Neutrophil (primary cell): ENCODE measurements at regions not wholly inside any gene's neighbourhood (a gene's known extent, or its start where the extent isn't known, plus 50 kb on each side); places are given as distances from the start of the nearest gene placed in this dataset.

Experiments
- H3K27ac ChIP-seq: fragments of 200-600 bp; sonication (generic); 2 replicates; pipeline ENCODE4 v1.5.1; 2016; ENCODE audit warnings: mild to moderate bottlenecking, moderate library complexity
- H3K27me3 ChIP-seq: fragments of 200-600 bp; sonication (generic); 2 replicates; pipeline ENCODE4 v1.6.0; 2016; ENCODE audit warnings: mild to moderate bottlenecking
- H3K36me3 ChIP-seq: fragments of 200-600 bp; sonication (generic); 2 replicates; pipeline ENCODE4 v1.5.1; 2017
- H3K4me1 ChIP-seq, 2 experiments: fragments of 200-600 bp in 1 of 2; sonication (generic) in 1 of 2; 1 replicate in 1 of 2; 2 replicates in 1 of 2; pipeline versions ENCODE4 v1.5.1 to v1.6.1; 2013 to 2016; ENCODE audit warnings: low read depth in 1 of 2, low read length in 1 of 2, mild to moderate bottlenecking in 1 of 2, moderate library complexity in 1 of 2; ENCODE audit not compliant: control insufficient read depth in 1 of 2, insufficient read depth in 1 of 2
- H3K4me3 ChIP-seq, 2 experiments: fragments of 200-600 bp in 1 of 2; sonication (generic) in 1 of 2; 1 replicate in 1 of 2; 2 replicates in 1 of 2; pipeline ENCODE4 v1.5.1; 2013 to 2016; ENCODE audit warnings: low read depth in 1 of 2, low read length in 1 of 2, mild to moderate bottlenecking in 1 of 2, moderate library complexity in 1 of 2
- H3K9me3 ChIP-seq: fragments of 200-600 bp; sonication (generic); 2 replicates; pipeline ENCODE4 v1.5.1; 2016
- TF ChIP-seq, protein P1 (sequence below): fragments of 200-600 bp; sonication (generic); IDR thresholded peaks from 2 replicates; pipeline ENCODE4 v1.5.1; 2016; ENCODE audit warnings: antibody characterized with exemption

DNA sequence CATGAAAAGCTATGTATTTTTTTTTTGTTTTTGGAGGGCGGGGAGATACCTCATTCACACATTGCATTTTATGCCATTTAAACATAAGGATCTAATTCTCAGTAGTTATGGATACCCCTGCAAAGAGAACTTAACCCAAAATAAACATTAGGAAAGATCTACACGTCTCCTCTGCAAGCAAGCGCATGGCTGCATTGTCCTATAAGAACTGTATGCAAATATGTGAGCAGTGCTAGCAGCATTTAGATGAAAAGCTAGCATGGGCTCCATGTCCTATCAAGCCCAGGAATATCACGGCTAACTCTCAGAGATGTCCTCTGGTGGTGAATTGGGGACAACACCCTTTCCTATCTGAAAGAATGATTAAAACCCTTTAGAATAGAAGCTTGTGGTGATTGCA is 292.8 kb downstream of the MEX3B start:
- Histone ChIP-seq H3K4me3 (no peak overlapping the region), H3K36me3 (no peaks in the 10 kb centered on the region), H3K9me3 (no peaks in the 10 kb centered on the region), H3K4me1 (no peaks in the 10 kb centered on the region), H3K27me3 (no peaks in the 10 kb centered on the region), H3K27ac (no peak overlapping the region)
- TF ChIP-seq, protein P1, sequence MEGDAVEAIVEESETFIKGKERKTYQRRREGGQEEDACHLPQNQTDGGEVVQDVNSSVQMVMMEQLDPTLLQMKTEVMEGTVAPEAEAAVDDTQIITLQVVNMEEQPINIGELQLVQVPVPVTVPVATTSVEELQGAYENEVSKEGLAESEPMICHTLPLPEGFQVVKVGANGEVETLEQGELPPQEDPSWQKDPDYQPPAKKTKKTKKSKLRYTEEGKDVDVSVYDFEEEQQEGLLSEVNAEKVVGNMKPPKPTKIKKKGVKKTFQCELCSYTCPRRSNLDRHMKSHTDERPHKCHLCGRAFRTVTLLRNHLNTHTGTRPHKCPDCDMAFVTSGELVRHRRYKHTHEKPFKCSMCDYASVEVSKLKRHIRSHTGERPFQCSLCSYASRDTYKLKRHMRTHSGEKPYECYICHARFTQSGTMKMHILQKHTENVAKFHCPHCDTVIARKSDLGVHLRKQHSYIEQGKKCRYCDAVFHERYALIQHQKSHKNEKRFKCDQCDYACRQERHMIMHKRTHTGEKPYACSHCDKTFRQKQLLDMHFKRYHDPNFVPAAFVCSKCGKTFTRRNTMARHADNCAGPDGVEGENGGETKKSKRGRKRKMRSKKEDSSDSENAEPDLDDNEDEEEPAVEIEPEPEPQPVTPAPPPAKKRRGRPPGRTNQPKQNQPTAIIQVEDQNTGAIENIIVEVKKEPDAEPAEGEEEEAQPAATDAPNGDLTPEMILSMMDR: no peak

DNA sequence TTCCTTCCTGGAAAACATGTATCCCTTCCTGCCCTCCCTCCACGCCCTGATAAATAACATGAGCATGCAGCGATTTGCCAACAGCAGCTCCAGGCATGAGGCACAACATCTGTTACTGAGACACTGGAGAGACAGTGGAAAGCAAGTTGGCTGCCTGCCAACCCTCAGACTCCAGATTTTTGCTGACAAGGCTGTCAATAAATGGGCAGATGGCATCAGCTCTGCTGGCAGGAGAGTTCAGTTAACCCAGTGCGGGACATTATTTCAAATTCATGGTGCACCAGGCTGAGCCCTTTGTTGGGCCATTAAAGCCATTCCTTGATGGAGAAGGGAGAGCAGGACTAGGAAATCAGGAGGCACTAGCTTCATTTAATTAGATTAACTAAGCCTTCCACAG is 293.3 kb downstream of the MEX3B start:
- H3K27ac ChIP-seq: no peak overlapping the region

DNA sequence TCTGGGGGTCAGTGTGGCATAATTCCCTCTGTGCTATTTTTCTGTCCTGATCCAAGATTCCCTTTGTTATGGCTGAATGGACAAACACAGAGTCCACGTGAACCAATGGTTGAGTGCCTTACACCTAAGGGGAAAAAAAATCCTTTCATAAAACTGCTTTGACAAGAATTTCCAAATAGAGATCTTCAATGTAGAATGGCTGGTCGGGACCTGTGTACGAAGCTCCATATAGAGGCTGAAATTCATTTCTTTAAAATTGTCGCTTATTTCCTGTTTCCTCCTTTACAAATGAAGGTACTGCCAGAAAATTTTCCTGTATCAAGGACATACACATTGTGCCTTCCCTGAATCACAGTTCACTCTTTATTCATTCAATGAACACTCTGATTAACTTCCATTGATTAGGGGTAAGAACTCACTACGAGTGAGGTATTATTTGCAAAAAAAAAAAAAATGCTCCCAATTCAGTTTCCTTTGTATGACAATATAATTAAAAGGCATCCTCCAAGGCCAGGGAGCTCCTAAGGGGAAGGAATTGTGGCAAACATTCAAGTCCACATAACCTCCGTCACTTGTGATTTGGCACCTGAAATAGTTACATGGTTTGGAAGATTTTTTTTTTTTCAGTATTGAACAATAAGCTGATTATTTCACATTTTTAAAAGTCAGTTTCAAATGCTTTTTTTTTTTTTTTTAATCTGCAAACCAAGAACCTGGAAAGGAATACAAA is 293.8 kb downstream of the MEX3B start:
- H3K27me3 ChIP-seq: no peaks in the 10 kb centered on the region
- no peak overlapping the region for H3K27ac ChIP-seq
- H3K4me3 ChIP-seq: no peak overlapping the region
- no peaks in the 10 kb centered on the region for H3K9me3 ChIP-seq
- H3K4me1 ChIP-seq: no peaks in the 10 kb centered on the region
- TF ChIP-seq, protein P1: no peak
- H3K36me3 ChIP-seq: no peaks in the 10 kb centered on the region

More for the DNA sequence above, 293.3 kb downstream of the MEX3B start:
- Histone ChIP-seq H3K4me3 (no peak overlapping the region), H3K27me3 (no peaks in the 10 kb centered on the region), H3K36me3 (no peaks in the 10 kb centered on the region), H3K4me1 (no peaks in the 10 kb centered on the region), H3K9me3 (no peaks in the 10 kb centered on the region)
- TF ChIP-seq, protein P1: no peak

DNA sequence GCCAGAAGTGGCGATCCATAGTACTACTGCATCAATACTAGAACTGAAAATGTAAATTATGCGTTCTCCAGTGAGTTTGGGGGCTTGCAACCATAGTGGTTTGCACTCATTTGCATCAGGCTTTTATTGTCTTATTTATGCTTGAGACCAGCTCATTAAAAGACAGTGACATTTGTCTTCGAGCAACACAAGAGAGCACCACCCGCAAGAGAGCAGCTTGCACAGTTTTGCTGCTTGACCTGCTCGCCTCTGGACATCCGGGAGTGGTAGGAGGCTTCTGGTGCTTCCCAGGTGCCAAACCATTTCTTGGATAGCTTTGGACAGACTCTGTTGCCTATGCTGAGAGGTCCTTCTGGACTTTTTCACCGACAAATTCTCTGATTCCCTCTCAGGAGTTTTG is 294.6 kb downstream of the MEX3B start:
- Histone ChIP-seq H3K4me1 (no peaks in the 10 kb centered on the region), H3K27me3 (no peaks in the 10 kb centered on the region), H3K27ac (no peak overlapping the region), H3K36me3 (no peaks in the 10 kb centered on the region), H3K4me3 (no peak overlapping the region), H3K9me3 (no peaks in the 10 kb centered on the region)
- TF ChIP-seq, protein P1: no peak

DNA sequence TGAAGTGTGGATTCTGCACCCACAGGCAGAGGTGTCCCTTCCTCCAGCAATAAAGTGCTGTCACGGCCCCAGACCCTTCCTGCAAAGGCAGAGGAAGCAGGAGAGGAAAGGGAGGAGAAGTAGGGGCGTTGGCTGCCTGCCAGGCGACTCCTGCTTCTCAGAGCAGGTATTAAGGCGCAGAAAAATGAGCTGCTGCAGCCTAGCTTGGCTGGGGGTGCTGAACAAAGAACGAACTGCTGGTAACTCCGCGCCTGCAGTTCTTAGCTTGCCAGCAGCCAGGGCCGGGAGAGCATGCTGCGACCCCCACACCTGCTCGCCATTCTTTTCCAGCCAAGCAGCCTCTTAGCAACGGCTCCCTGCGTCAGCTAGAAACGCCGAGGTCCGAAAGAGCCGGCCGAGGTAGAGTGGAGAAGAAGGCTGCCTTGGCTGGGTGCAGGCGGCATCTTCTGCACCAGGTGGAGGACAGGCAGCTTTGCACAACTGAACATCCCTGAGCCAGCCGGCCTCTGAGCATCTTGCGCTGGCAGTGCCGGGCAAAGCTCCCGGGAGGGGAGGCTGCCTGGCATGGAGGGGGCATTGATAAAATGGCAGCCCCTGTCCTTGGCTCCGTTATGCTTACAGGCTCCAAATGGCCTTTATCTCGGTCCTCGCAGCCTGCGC is 296.0 kb downstream of the MEX3B start:
- Histone ChIP-seq H3K27ac (no peak overlapping the region), H3K4me1 (no peaks in the 10 kb centered on the region), H3K9me3 (no peaks in the 10 kb centered on the region), H3K36me3 (no peaks in the 10 kb centered on the region), H3K4me3 (no peak overlapping the region), H3K27me3 (no peaks in the 10 kb centered on the region)
- TF ChIP-seq, protein P1: no peak
